ENCODE measurements at regions not wholly inside any gene's neighbourhood (a gene's known extent, or its start where the extent isn't known, plus 50 kb on each side); places are given as distances from the start of the nearest gene placed in this dataset.

GRCh38 chr3:36269274-36269673 is 111.0 kb upstream of the STAC start:
- DNase-seq (ENCODE audit: low read depth), result no peak

- DNase-seq (ENCODE audit: low read depth), result no peak
These were observed 97.5 kb upstream of the STAC start for GRCh38 chr3:36282766-36283165.

- DNase-seq (ENCODE audit: low read depth), result no peak
These were observed 85.0 kb upstream of the STAC start for GRCh38 chr3:36295296-36295695.

- DNase-seq (ENCODE audit: low read depth), result no peak
These were observed 83.1 kb upstream of the STAC start for GRCh38 chr3:36297195-36297594.

GRCh38 chr3:36298188-36298587 is 82.1 kb upstream of the STAC start:
- no peak for DNase-seq (ENCODE audit: low read depth)

- DNase-seq (ENCODE audit: low read depth), result no peak
These were observed 78.2 kb upstream of the STAC start for GRCh38 chr3:36302158-36302509.

GRCh38 chr3:36302626-36303025 is 77.7 kb upstream of the STAC start:
- no peak for DNase-seq (ENCODE audit: low read depth)

- DNase-seq (ENCODE audit: low read depth), result no peak
These were observed 77.0 kb upstream of the STAC start for GRCh38 chr3:36303286-36303685.

- DNase-seq (ENCODE audit: low read depth), result no peak
These were observed 74.3 kb upstream of the STAC start for GRCh38 chr3:36305929-36306520.

- DNase-seq (ENCODE audit: low read depth), result no peak
These were observed 71.2 kb upstream of the STAC start for GRCh38 chr3:36309092-36309491.

GRCh38 chr3:36312351-36312750 is 68.0 kb upstream of the STAC start:
- DNase-seq (ENCODE audit: low read depth), result no peak

GRCh38 chr3:36317915-36318314 is 62.4 kb upstream of the STAC start:
- no peak for DNase-seq (ENCODE audit: low read depth)

- DNase-seq (ENCODE audit: low read depth), result no peak
These were observed 61.6 kb upstream of the STAC start for GRCh38 chr3:36318621-36319200.

GRCh38 chr3:36319680-36320079 is 60.6 kb upstream of the STAC start:
- DNase-seq (ENCODE audit: low read depth), result no peak

Data from GM04504 (cell line).